ENCODE measurements at regions not wholly inside any gene's neighbourhood (a gene's known extent, or its start where the extent isn't known, plus 50 kb on each side); places are given as distances from the start of the nearest gene placed in this dataset.

- intact Hi-C loops (cut with DNase I) = no loop called here
- Histone ChIP-seq H3K27me3 (peaks cover 0 to 4% (median 0%) of the 10 kb centered on the region in 9 donors), H3K9me3 (no peaks in the 10 kb centered on the region), H3K4me1 (no peaks in the 10 kb centered on the region), H3K4me3 (no peak overlapping the region), H3K27ac (no peak overlapping the region), H3K36me3 (no peaks in the 10 kb centered on the region)
- TF ChIP-seq CTCF (IDR thresholded peaks at IDR 0.05) (no peak), POLR2A (IDR thresholded peaks at IDR 0.05) (no peak)
- no peak for ATAC-seq
- 79 to 87% (median 86%) methylated on average over 9 of the region's 9 CpGs for WGBS, 4 donors
- DNase-seq = no peak
Measured at GRCh38 chr10:128792426-128793140, 666.4 kb upstream of the MKI67 start.

- TF ChIP-seq POLR2A (IDR thresholded peaks at IDR 0.05) = no peak
- no peak for TF ChIP-seq CTCF (IDR thresholded peaks at IDR 0.05)
- 90 to 92% (median 91%) methylated on average over 10 of the region's 10 CpGs for WGBS, 4 donors
- H3K9me3 ChIP-seq = no peaks in the 10 kb centered on the region
- ATAC-seq (no peak), DNase-seq (no peak)
- no peaks in the 10 kb centered on the region for H3K36me3 ChIP-seq
- H3K4me1 ChIP-seq = no peaks in the 10 kb centered on the region
- no peak overlapping the region for H3K27ac ChIP-seq
- H3K27me3 ChIP-seq = no peaks in the 10 kb centered on the region
- no peak overlapping the region for H3K4me3 ChIP-seq
- intact Hi-C loops (cut with DNase I) = no loop called here
Measured at GRCh38 chr10:128793726-128794655, 667.8 kb upstream of the MKI67 start.

- Histone ChIP-seq H3K4me3 (no peak overlapping the region), H3K4me1 (no peaks in the 10 kb centered on the region), H3K36me3 (no peaks in the 10 kb centered on the region), H3K27me3 (no peaks in the 10 kb centered on the region), H3K9me3 (no peaks in the 10 kb centered on the region), H3K27ac (no peak overlapping the region)
- intact Hi-C loops (cut with DNase I) = no loop called here
- no peak for TF ChIP-seq CTCF (IDR thresholded peaks at IDR 0.05)
- TF ChIP-seq POLR2A (IDR thresholded peaks at IDR 0.05) = no peak
- no peak for DNase-seq
- WGBS, 4 donors = 74 to 87% (median 78%) methylated on average over 3 of the region's 3 CpGs
- ATAC-seq = no peak
Measured at GRCh38 chr10:128796396-128796912, 670.2 kb upstream of the MKI67 start.

GRCh38 chr10:128802062-128802461, 665.0 kb upstream of the MGMT start:
- 79 to 90% (median 84%) methylated on average over 4 of the region's 4 CpGs for WGBS, 4 donors
- H3K27me3 ChIP-seq = no peaks in the 10 kb centered on the region
- intact Hi-C loops (cut with DNase I) = no loop called here

More at GRCh38 chr10:128802062-128802461, 665.0 kb upstream of the MGMT start:
- no peaks in the 10 kb centered on the region for H3K9me3 ChIP-seq
- no peak overlapping the region for H3K4me3 ChIP-seq
- H3K4me1 ChIP-seq = no peaks in the 10 kb centered on the region
- DNase-seq = no peak
- H3K27ac ChIP-seq = no peak overlapping the region
- no peak for ATAC-seq
- TF ChIP-seq POLR2A (IDR thresholded peaks at IDR 0.05) (no peak), CTCF (IDR thresholded peaks at IDR 0.05) (no peak)
- no peaks in the 10 kb centered on the region for H3K36me3 ChIP-seq
